NB4 (cell line): ENCODE measurements at regions not wholly inside any gene's neighbourhood (a gene's known extent, or its start where the extent isn't known, plus 50 kb on each side); places are given as distances from the start of the nearest gene placed in this dataset.

Source experiments
- DNase-seq: peaks from one replicate; pipeline ENCODE4 v3.0.0; 2010; ENCODE audit warnings: low read depth
- H3K4me3 ChIP-seq: one replicate; pipeline ENCODE4 v1.5.1; 2011; ENCODE audit warnings: mild to moderate bottlenecking, low read depth, low read length, moderate library complexity
- MYC ChIP-seq: IDR thresholded peaks from 2 replicates; pipeline ENCODE4 v1.6.1; 2011; ENCODE audit warnings: low read depth, low read length
- POLR2A ChIP-seq: IDR thresholded peaks from 2 replicates; pipeline ENCODE4 v1.6.1; 2011; ENCODE audit warnings: mild to moderate bottlenecking; ENCODE audit not compliant: insufficient read length; ENCODE audit errors: extremely low read depth
- TF ChIP-seq, protein P1 (sequence below): IDR thresholded peaks from one replicate; pipeline ENCODE4 v1.5.1; 2012; ENCODE audit warnings: low read depth, low read length
- TF ChIP-seq, protein P2 (sequence below): IDR thresholded peaks from 2 replicates; pipeline ENCODE4 v1.6.1; 2011; ENCODE audit warnings: low read depth, low read length

DNA sequence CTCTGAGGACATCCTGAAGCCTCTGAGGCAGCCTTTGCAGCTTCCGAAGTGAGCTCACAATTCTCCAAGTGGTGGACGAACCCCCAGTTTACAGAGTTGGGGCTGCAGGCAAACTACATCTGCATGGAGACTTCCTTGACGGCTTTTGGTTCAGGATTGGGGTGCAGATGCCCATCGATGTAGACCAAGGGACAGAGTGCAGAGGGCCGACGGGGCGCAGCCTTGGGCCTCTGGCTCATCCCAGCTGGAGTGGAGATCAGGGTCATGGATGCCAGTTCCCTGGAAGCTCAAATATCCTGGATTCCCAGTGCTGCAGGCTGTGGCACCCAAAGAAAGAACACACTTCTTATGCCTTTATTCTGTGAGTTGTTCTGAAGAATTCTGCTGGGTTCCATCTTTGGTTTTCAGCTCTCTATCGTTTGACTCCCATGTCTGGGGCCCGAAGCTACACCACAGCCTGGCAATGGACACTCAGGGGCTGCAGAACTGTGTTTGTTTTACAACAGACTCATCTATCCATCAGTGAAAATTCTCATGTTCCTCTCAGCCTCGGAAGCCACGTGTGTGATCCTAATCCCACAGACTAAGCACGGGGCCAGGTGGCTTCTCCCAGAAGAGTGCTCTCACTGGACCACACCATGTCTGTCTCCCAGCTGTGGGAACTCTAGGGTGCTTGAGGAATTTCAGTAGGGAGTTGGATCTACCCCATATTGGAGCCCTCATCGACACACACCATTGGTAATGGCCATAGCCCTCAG lies 414.1 kb upstream of the MYT1L start:
- DNase-seq = no peak
- H3K4me3 ChIP-seq = no peak overlapping the region
- TF ChIP-seq MYC (no peak), POLR2A (no peak)
- TF ChIP-seq, protein P1, sequence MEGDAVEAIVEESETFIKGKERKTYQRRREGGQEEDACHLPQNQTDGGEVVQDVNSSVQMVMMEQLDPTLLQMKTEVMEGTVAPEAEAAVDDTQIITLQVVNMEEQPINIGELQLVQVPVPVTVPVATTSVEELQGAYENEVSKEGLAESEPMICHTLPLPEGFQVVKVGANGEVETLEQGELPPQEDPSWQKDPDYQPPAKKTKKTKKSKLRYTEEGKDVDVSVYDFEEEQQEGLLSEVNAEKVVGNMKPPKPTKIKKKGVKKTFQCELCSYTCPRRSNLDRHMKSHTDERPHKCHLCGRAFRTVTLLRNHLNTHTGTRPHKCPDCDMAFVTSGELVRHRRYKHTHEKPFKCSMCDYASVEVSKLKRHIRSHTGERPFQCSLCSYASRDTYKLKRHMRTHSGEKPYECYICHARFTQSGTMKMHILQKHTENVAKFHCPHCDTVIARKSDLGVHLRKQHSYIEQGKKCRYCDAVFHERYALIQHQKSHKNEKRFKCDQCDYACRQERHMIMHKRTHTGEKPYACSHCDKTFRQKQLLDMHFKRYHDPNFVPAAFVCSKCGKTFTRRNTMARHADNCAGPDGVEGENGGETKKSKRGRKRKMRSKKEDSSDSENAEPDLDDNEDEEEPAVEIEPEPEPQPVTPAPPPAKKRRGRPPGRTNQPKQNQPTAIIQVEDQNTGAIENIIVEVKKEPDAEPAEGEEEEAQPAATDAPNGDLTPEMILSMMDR = no peak

DNA sequence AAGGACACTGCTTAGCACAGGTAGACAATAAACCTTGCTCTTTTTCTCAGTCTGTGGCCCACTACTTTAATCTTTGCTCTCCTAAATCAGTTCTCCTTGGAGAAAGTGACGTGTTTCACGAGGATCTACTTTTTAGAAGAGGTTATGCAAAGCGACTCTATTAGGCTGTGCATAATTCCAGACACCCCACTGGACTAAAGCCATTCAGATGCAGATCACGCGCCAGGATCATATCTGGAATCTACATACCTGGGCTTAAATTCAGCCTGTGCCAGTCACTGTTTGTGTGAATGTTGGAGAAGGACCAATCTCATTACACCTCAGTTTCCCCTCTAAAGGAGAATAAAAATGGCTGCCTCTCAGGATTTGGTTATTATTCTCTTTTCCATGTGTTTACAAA lies 413.0 kb upstream of the MYT1L start:
- H3K4me3 ChIP-seq = no peak overlapping the region
- DNase-seq = no peak
- no peak for TF ChIP-seq MYC
- TF ChIP-seq, protein P2, sequence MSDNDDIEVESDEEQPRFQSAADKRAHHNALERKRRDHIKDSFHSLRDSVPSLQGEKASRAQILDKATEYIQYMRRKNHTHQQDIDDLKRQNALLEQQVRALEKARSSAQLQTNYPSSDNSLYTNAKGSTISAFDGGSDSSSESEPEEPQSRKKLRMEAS = no peak
- no peak for TF ChIP-seq POLR2A
- TF ChIP-seq, protein P1 = no peak

DNA sequence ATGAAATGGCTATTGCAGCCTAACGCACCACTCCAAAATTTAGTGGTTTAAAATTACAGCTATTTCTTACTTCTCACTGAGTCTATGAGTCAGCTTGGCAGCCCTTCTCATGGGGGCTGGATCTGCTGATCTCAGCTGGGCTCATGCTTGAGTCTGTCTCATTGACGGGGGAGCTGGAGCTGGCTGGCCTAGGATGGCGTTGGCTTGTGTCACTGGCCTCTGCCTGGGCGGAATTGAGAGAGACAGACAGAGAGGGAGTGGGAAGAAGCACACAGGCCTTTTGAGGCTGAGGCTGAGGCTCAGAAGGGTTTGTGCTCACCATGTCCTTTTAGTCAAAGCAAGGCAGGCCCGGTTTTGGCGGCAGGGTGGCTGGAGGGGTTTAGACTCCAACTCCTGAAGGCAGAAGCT lies 412.1 kb upstream of the MYT1L start:
- DNase-seq = no peak
- TF ChIP-seq, protein P1 = no peak
- TF ChIP-seq POLR2A = no peak
- TF ChIP-seq MYC = no peak
- TF ChIP-seq, protein P2 = no peak
- no peak overlapping the region for H3K4me3 ChIP-seq

DNA sequence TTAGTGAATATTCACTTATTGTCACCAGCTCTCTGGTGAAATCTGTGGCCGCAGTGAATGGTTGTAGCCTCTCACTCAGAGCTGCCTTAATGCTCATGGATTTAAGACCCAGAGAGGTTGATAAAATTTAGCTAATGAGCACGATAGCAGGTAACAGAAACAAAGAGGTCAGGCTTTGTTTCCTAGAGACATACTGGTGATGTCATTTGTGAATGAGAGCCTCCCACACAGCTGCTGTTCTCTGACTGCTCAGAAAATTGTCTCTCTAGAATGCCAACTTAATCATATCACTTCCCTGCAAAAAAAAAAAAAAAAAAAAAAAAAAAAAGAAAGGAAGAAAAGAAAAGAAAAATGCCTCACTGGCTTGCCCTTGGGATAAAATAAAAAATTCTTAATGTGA lies 411.7 kb upstream of the MYT1L start:
- H3K4me3 ChIP-seq = no peak overlapping the region
- no peak for TF ChIP-seq POLR2A
- TF ChIP-seq, protein P1 = no peak
- TF ChIP-seq, protein P2 = no peak
- TF ChIP-seq MYC = no peak
- DNase-seq = no peak

DNA sequence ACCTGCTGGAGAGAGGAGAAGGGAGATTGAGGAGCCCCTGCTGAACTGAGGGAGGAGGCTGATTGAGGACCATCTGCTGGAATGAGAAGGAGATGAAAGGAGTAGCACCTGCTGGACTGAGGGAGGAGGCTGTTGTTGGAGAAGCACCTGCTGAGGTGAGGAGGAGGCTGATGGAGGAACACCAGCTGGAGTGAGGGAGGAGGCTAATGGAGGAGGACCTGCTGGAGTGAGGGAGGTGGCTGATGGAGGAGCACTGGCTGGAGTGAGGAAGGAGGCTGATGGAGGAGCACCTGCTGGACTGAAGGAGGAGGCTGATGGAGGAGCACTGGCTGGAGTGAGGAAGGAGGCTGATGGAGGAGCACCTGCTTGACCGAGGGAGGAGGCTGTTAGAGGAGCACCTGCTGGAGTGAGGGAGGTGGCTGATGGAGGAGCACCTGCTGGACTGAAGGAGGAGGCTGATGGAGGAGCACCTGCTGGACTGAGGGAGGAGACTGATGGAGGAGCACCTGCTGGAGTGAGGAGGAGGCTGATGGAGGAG lies 409.2 kb upstream of the MYT1L start:
- DNase-seq = no peak
- no peak for TF ChIP-seq MYC
- TF ChIP-seq, protein P2 = no peak
- TF ChIP-seq, protein P1 = no peak
- TF ChIP-seq POLR2A = no peak
- no peak overlapping the region for H3K4me3 ChIP-seq
